Endothelial cell of umbilical vein (primary cell): ENCODE measurements at regions not wholly inside any gene's neighbourhood (a gene's known extent, or its start where the extent isn't known, plus 50 kb on each side); places are given as distances from the start of the nearest gene placed in this dataset.

Experiments used
- BruUV-seq: library from RNA; stranded (reverse); fragments of 400-500 nt; replicated peaks from 2 replicates; lab custom pipeline; 2021; lab: Mats Ljungman, UMichigan
- CTCF ChIA-PET: fragments of 300-600, 350-600 bp; sonication (Branson Sonifier 250); formaldehyde crosslinking; loops from one replicate; lab custom pipeline; 2021; ENCODE audit warnings: antibody characterized with exemption, inconsistent platforms; lab: Charles Lee
- POLR2A ChIA-PET: fragments of 300-600, 350-600 bp; sonication (Branson Sonifier 250); formaldehyde crosslinking; loops from one replicate; lab custom pipeline; 2021; ENCODE audit warnings: antibody characterized with exemption, inconsistent platforms; lab: Charles Lee
- DNase-seq: peaks from one replicate; pipeline ENCODE4 v3.0.0-alpha.2; 2011; ENCODE audit warnings: low read depth, low spot score
- FAIRE-seq: peaks from 2 replicates; lab custom pipeline; 2011; peaks lifted over from hg19 to GRCh38; lab: Jason Lieb, UNC
- H2AFZ ChIP-seq: 2 replicates; pipeline ENCODE4 v1.6.0; 2012; ENCODE audit warnings: low read depth, low read length, control low read depth, inconsistent platforms
- H3K27ac ChIP-seq: 2 replicates; pipeline ENCODE4 v1.5.1; 2011; ENCODE audit warnings: low read depth, mild to moderate bottlenecking, control low read depth, low read length, moderate library complexity; ENCODE audit not compliant: insufficient read depth
- H3K27me3 ChIP-seq, 2 experiments: 2 replicates each; pipeline versions ENCODE4 v1.6.0 to v1.6.1; 2011; ENCODE audit warnings: low read length in 2 of 2, mixed read lengths in 1 of 2; ENCODE audit not compliant: control insufficient read depth in 2 of 2, insufficient read depth in 2 of 2
- H3K36me3 ChIP-seq, 2 experiments: 2 replicates in 1 of 2; 3 replicates in 1 of 2; pipeline ENCODE4 v1.5.1; 2011; ENCODE audit warnings: low read length in 2 of 2, mild to moderate bottlenecking in 1 of 2, moderate library complexity in 1 of 2; ENCODE audit not compliant: control insufficient read depth in 2 of 2, insufficient read depth in 2 of 2; ENCODE audit errors: extremely low read depth in 1 of 2
- H3K4me1 ChIP-seq: 3 replicates; pipeline ENCODE4 v1.5.1; 2011; ENCODE audit warnings: mild to moderate bottlenecking, low read length; ENCODE audit not compliant: control insufficient read depth, insufficient read depth; ENCODE audit errors: extremely low read depth
- H3K4me2 ChIP-seq: 2 replicates; pipeline ENCODE4 v1.6.1; 2011; ENCODE audit warnings: low read length, control low read depth, mixed read lengths; ENCODE audit not compliant: insufficient read depth
- H3K4me3 ChIP-seq, 3 experiments: fragments of 200-600 bp in 1 of 3; sonication (generic), shearing (Covaris generic) in 1 of 3; replicated peaks in 1 of 3; 2 replicates each; pipeline ENCODE4 v1.5.1; 2011 to 2016; ENCODE audit warnings: control low read depth in 3 of 3, low read length in 3 of 3, mild to moderate bottlenecking in 2 of 3, inconsistent platforms in 1 of 3, low read depth in 1 of 3, moderate library complexity in 1 of 3; ENCODE audit not compliant: insufficient read depth in 1 of 3
- H3K79me2 ChIP-seq: 2 replicates; pipeline ENCODE4 v1.6.0; 2012; ENCODE audit warnings: low read length, inconsistent platforms; ENCODE audit not compliant: control insufficient read depth, insufficient read depth
- H3K9ac ChIP-seq: replicated peaks from 2 replicates; pipeline ENCODE3; 2011; ENCODE audit warnings: low read length, control low read depth; ENCODE audit not compliant: insufficient read depth; ENCODE audit errors: extremely low read depth
- H3K9me1 ChIP-seq: replicated peaks from 3 replicates; pipeline ENCODE4 v1.6.0; 2011; ENCODE audit warnings: mild to moderate bottlenecking, low read length; ENCODE audit not compliant: control insufficient read depth, insufficient read depth; ENCODE audit errors: extremely low read depth
- H3K9me3 ChIP-seq: replicated peaks from 2 replicates; pipeline ENCODE4 v1.5.1; 2012; ENCODE audit warnings: low read length, inconsistent platforms; ENCODE audit not compliant: control insufficient read depth, insufficient read depth
- H4K20me1 ChIP-seq: replicated peaks from 2 replicates; pipeline ENCODE3; 2011; ENCODE audit warnings: mild to moderate bottlenecking, low read length; ENCODE audit not compliant: control insufficient read depth, insufficient read depth; ENCODE audit errors: extremely low read depth
- CTCF ChIP-seq, 2 donors: IDR thresholded peaks; 1 replicate in 1 of 2; 2 replicates in 1 of 2; pipeline ENCODE4 v1.5.1; 2011; ENCODE audit warnings: low read length in 2 of 2, mild to moderate bottlenecking in 2 of 2, moderate library complexity in 2 of 2, control low read depth in 1 of 2, inconsistent platforms in 1 of 2, low read depth in 1 of 2; ENCODE audit not compliant: insufficient read depth in 1 of 2; ENCODE audit errors: extremely low read depth in 1 of 2
- EZH2 ChIP-seq: IDR thresholded peaks from 2 replicates; pipeline ENCODE4 v1.6.1; 2012; ENCODE audit warnings: borderline replicate concordance, low read depth, mild to moderate bottlenecking, moderate library complexity, low read length, inconsistent platforms; ENCODE audit not compliant: severe bottlenecking
- FOS ChIP-seq: IDR thresholded peaks from 2 replicates; pipeline ENCODE4 v1.6.1; 2011; ENCODE audit warnings: mild to moderate bottlenecking, low read length, moderate library complexity, borderline replicate concordance; ENCODE audit not compliant: insufficient read depth
- GATA2 ChIP-seq: IDR thresholded peaks from 2 replicates; pipeline ENCODE4 v1.7.0; 2011; ENCODE audit warnings: low read depth, mild to moderate bottlenecking, moderate library complexity, mixed read lengths, low read length; ENCODE audit not compliant: insufficient read length, insufficient read depth
- JUN ChIP-seq: IDR thresholded peaks from 2 replicates; pipeline ENCODE4 v1.6.1; 2011; ENCODE audit warnings: borderline replicate concordance, low read depth; ENCODE audit not compliant: insufficient read length, insufficient read depth
- MAX ChIP-seq: IDR thresholded peaks from 2 replicates; pipeline ENCODE4 v1.6.1; 2011; ENCODE audit not compliant: insufficient read depth, insufficient read length
- MYC ChIP-seq: IDR thresholded peaks from one replicate; pipeline ENCODE4 v1.6.1; 2011; ENCODE audit warnings: mild to moderate bottlenecking, low read depth, low read length
- POLR2A ChIP-seq: IDR thresholded peaks from 2 replicates; pipeline ENCODE4 v1.6.1; 2012; ENCODE audit warnings: low read depth, mild to moderate bottlenecking, control low read depth, low read length
- POLR2AphosphoS5 ChIP-seq: IDR thresholded peaks from 2 replicates; pipeline ENCODE4 v1.6.1; 2012; ENCODE audit warnings: low read depth, mild to moderate bottlenecking, control low read depth, low read length, moderate library complexity; ENCODE audit not compliant: insufficient read depth
- dilution Hi-C: fragments of 300-500 bp; cut with MboI; formaldehyde crosslinking; loops from one replicate; pipeline ENCODE4 v1.15.0; 2019; ENCODE audit warnings: low sequenced_read_pairs; ENCODE audit not compliant: extremely low pct_ligation_motif_present
- intact Hi-C: fragments of 100-400 bp; cut with micrococcal nuclease; formaldehyde crosslinking; loops from one replicate; pipeline ENCODE4 v1.10.0; 2022

- Histone ChIP-seq H3K36me3 (no peaks in the 10 kb centered on the region), H3K79me2 (no peaks in the 10 kb centered on the region), H3K4me1 (no peaks in the 10 kb centered on the region), H3K9me1 (no peaks in the 10 kb centered on the region), H4K20me1 (no peaks in the 10 kb centered on the region), H3K4me2 (no peak overlapping the region), H3K9me3 (no peaks in the 10 kb centered on the region), H3K9ac (no peak overlapping the region), H2AFZ (no peak overlapping the region), H3K27ac (no peak overlapping the region), H3K4me3 (no peak overlapping the region), H3K27me3 (peaks cover 4 to 21% of the 10 kb centered on the region in 2 experiments)
- ChIA-PET POLR2A (no interaction called here), CTCF (interaction anchor here (1.1 kb wide), 1 partner anchor 14 kb away, joined by 3 read pairs; no protein-coding TSS in a partner anchor)
- no TSS peak for BruUV-seq
- intact Hi-C loops, result no loop called here
- DNase-seq (no peak), FAIRE-seq (no peak)
- TF ChIP-seq POLR2AphosphoS5 (no peak), GATA2 (no peak), EZH2 (no peak), MYC (no peak), FOS (no peak), CTCF (IDR thresholded peaks at IDR 0.05; ENCODE audit: extremely low read depth in 1 of 2, insufficient read depth in 1 of 2, low read depth in 1 of 2, low read length in 2 of 2) (no peak), MAX (no peak), JUN (no peak), POLR2A (no peak)
- dilution Hi-C loops, result no loop called here
Observed at GRCh38 chr1:116832932-116833578, 76.7 kb upstream of the PTGFRN start.
